Activated CD4-positive, alpha-beta memory T cell treated with anti-CD3 and anti-CD28 coated beads, Interleukin-2, amount 10 ng/mL, durations not matched to agents 7 days and 5 days (primary cell): ENCODE measurements at regions not wholly inside any gene's neighbourhood (a gene's known extent, or its start where the extent isn't known, plus 50 kb on each side); places are given as distances from the start of the nearest gene placed in this dataset.
A peak's percentile ranks its signal among the peaks of the same experiment; 100 is the strongest.
"Not testable (repeated sequence)": the region's sequence is repeated elsewhere in the genome, so short reads cannot be mapped to it uniquely, and the experiment has no call there.

ENCODE experiments used
- CTCF ChIA-PET: fragments of 350-600 bp; sonication (Branson Sonifier 250); formaldehyde crosslinking; loops from one replicate; lab custom pipeline; 2021; ENCODE audit warnings: antibody characterized with exemption, inconsistent platforms; lab: Charles Lee
- POLR2A ChIA-PET: fragments of 350-600 bp; sonication (Branson Sonifier 250); formaldehyde crosslinking; loops from one replicate; lab custom pipeline; 2021; ENCODE audit warnings: antibody characterized with exemption; lab: Charles Lee
- DNase-seq: peaks from one replicate; pipeline ENCODE4 v3.0.0-alpha.2; 2020
- H3K27ac Mint-ChIP-seq: one replicate; pipeline ENCODE4 v1.8.0; 2021; ENCODE audit warnings: mild to moderate bottlenecking, mixed read lengths
- H3K27me3 Mint-ChIP-seq: one replicate; pipeline ENCODE4 v1.8.0; 2021; ENCODE audit warnings: mixed read lengths
- H3K36me3 Mint-ChIP-seq: one replicate; pipeline ENCODE4 v1.8.0; 2021; ENCODE audit warnings: low read depth, mixed read lengths
- H3K4me1 Mint-ChIP-seq: one replicate; pipeline ENCODE4 v1.8.0; 2021; ENCODE audit warnings: mixed read lengths
- H3K4me3 Mint-ChIP-seq: one replicate; pipeline ENCODE4 v1.8.0; 2021; ENCODE audit warnings: mild to moderate bottlenecking, mixed read lengths
- H3K9me3 Mint-ChIP-seq: one replicate; pipeline ENCODE4 v1.8.0; 2021; ENCODE audit warnings: mixed read lengths

GRCh38 chr6:169859401-169859977, 108.1 kb downstream of the ERMARD start:
- H3K4me1 Mint-ChIP-seq: peaks cover 8% of the 10 kb centered on the region
- POLR2A ChIA-PET: no interaction called here
- H3K27ac Mint-ChIP-seq: no peak overlapping the region

GRCh38 chr6:169858935-169859351, 107.5 kb downstream of the ERMARD start:
- DNase-seq: no peak
- Mint-ChIP-seq H3K9me3 (peaks cover 9% of the 10 kb centered on the region), H3K4me1 (peaks cover 8% of the 10 kb centered on the region), H3K27ac (no peak overlapping the region), H3K27me3 (no peaks in the 10 kb centered on the region), H3K4me3 (no peak overlapping the region), H3K36me3 (no peaks in the 10 kb centered on the region)
- ChIA-PET CTCF (no interaction called here), POLR2A (no interaction called here)

More at GRCh38 chr6:169859401-169859977, 108.1 kb downstream of the ERMARD start:
- DNase-seq: no peak
- no peak overlapping the region for H3K4me3 Mint-ChIP-seq
- H3K36me3 Mint-ChIP-seq: no peaks in the 10 kb centered on the region
- no peaks in the 10 kb centered on the region for H3K27me3 Mint-ChIP-seq
- CTCF ChIA-PET: no interaction called here
- H3K9me3 Mint-ChIP-seq: peaks cover 9% of the 10 kb centered on the region

- POLR2A ChIA-PET: no interaction called here
- no peak overlapping the region for H3K27ac Mint-ChIP-seq
- H3K36me3 Mint-ChIP-seq: no peaks in the 10 kb centered on the region
- CTCF ChIA-PET: no interaction called here
- H3K4me1 Mint-ChIP-seq: peaks cover 8% of the 10 kb centered on the region
- H3K4me3 Mint-ChIP-seq: no peak overlapping the region
- DNase-seq: no peak
- H3K9me3 Mint-ChIP-seq: peaks cover 6% of the 10 kb centered on the region
- no peaks in the 10 kb centered on the region for H3K27me3 Mint-ChIP-seq
Measured at GRCh38 chr6:169858293-169858934, 107.0 kb downstream of the ERMARD start.

- Mint-ChIP-seq H3K4me1 (peaks cover 8% of the 10 kb centered on the region), H3K27me3 (no peaks in the 10 kb centered on the region), H3K9me3 (peaks cover 12% of the 10 kb centered on the region), H3K36me3 (no peaks in the 10 kb centered on the region), H3K27ac (no peak overlapping the region), H3K4me3 (no peak overlapping the region)
- ChIA-PET CTCF (no interaction called here), POLR2A (interaction anchor here (0.5 kb wide), 1 partner anchor 34 kb away, joined by 3 read pairs; no protein-coding TSS in a partner anchor)
- DNase-seq: peak; percentile 11
Measured at GRCh38 chr6:169857343-169858292, 106.2 kb downstream of the ERMARD start.

GRCh38 chr6:169856442-169857342, 105.3 kb downstream of the ERMARD start:
- CTCF ChIA-PET, H3K27ac Mint-ChIP-seq, H3K4me3 Mint-ChIP-seq, POLR2A ChIA-PET, H3K36me3 Mint-ChIP-seq, H3K4me1 Mint-ChIP-seq, H3K27me3 Mint-ChIP-seq: not testable (repeated sequence)
- peak; percentile 9 for DNase-seq
- H3K9me3 Mint-ChIP-seq: peaks cover 12% of the 10 kb centered on the region

GRCh38 chr6:169854813-169855212, 103.4 kb downstream of the ERMARD start:
- peak; percentile 6 for DNase-seq
- H3K27me3 Mint-ChIP-seq: no peaks in the 10 kb centered on the region
- CTCF ChIA-PET: interaction anchor here (0.8 kb wide), 1 partner anchor 23 kb away, joined by 3 read pairs; no protein-coding TSS in a partner anchor
- POLR2A ChIA-PET: no interaction called here
- no peak overlapping the region for H3K27ac Mint-ChIP-seq
- peaks cover 12% of the 10 kb centered on the region for H3K9me3 Mint-ChIP-seq
- no peaks in the 10 kb centered on the region for H3K4me1 Mint-ChIP-seq
- H3K4me3 Mint-ChIP-seq: no peak overlapping the region
- H3K36me3 Mint-ChIP-seq: no peaks in the 10 kb centered on the region

- H3K36me3 Mint-ChIP-seq: no peaks in the 10 kb centered on the region
- ChIA-PET CTCF (interaction anchor here (0.8 kb wide), 1 partner anchor 22 kb away, joined by 3 read pairs; no protein-coding TSS in a partner anchor), POLR2A (no interaction called here)
- no peak overlapping the region for H3K4me3 Mint-ChIP-seq
- DNase-seq: peak; percentile 8
- no peaks in the 10 kb centered on the region for H3K27me3 Mint-ChIP-seq
- H3K9me3 Mint-ChIP-seq: peaks cover 12% of the 10 kb centered on the region
- no peak overlapping the region for H3K27ac Mint-ChIP-seq
- H3K4me1 Mint-ChIP-seq: no peaks in the 10 kb centered on the region
Measured at GRCh38 chr6:169854083-169854725, 102.8 kb downstream of the ERMARD start.

- H3K4me1 Mint-ChIP-seq: no peaks in the 10 kb centered on the region
- no peaks in the 10 kb centered on the region for H3K36me3 Mint-ChIP-seq
- no peak for DNase-seq
- POLR2A ChIA-PET: no interaction called here
- H3K27ac Mint-ChIP-seq: no peak overlapping the region
- CTCF ChIA-PET: no interaction called here
- H3K4me3 Mint-ChIP-seq: no peak overlapping the region
- peaks cover 12% of the 10 kb centered on the region for H3K9me3 Mint-ChIP-seq
- H3K27me3 Mint-ChIP-seq: no peaks in the 10 kb centered on the region
Measured at GRCh38 chr6:169853196-169854082, 102.0 kb downstream of the ERMARD start.

- no peak overlapping the region for H3K4me3 Mint-ChIP-seq
- peaks cover 11% of the 10 kb centered on the region for H3K9me3 Mint-ChIP-seq
- no peak overlapping the region for H3K27ac Mint-ChIP-seq
- POLR2A ChIA-PET: no interaction called here
- H3K36me3 Mint-ChIP-seq: no peaks in the 10 kb centered on the region
- CTCF ChIA-PET: no interaction called here
- H3K27me3 Mint-ChIP-seq: no peaks in the 10 kb centered on the region
- DNase-seq: peak; percentile 4
- no peaks in the 10 kb centered on the region for H3K4me1 Mint-ChIP-seq
Measured at GRCh38 chr6:169852504-169853195, 101.2 kb downstream of the ERMARD start.

- peaks cover 9% of the 10 kb centered on the region for H3K9me3 Mint-ChIP-seq
- H3K27me3 Mint-ChIP-seq: no peaks in the 10 kb centered on the region
- POLR2A ChIA-PET: no interaction called here
- H3K4me3 Mint-ChIP-seq: no peak overlapping the region
- CTCF ChIA-PET: no interaction called here
- no peaks in the 10 kb centered on the region for H3K4me1 Mint-ChIP-seq
- peak; percentile 7 for DNase-seq
- H3K36me3 Mint-ChIP-seq: no peaks in the 10 kb centered on the region
- no peak overlapping the region for H3K27ac Mint-ChIP-seq
Measured at GRCh38 chr6:169851641-169852503, 100.5 kb downstream of the ERMARD start.
